Jurkat, Clone E6-1 (cell line): ENCODE measurements at regions not wholly inside any gene's neighbourhood (a gene's known extent, or its start where the extent isn't known, plus 50 kb on each side); places are given as distances from the start of the nearest gene placed in this dataset.
A peak's percentile ranks its signal among the peaks of the same experiment; 100 is the strongest.
"Not testable (repeated sequence)": the region's sequence is repeated elsewhere in the genome, so short reads cannot be mapped to it uniquely, and the experiment has no call there.

ENCODE experiments used
- DNase-seq: peaks from one replicate; pipeline ENCODE4 v3.0.0-alpha.2; 2011; ENCODE audit warnings: low read depth, low spot score
- H3K4me3 ChIP-seq: 2 replicates; pipeline ENCODE4 v1.5.1; 2011; ENCODE audit warnings: mild to moderate bottlenecking, low read length, control low read depth, moderate library complexity

DNA sequence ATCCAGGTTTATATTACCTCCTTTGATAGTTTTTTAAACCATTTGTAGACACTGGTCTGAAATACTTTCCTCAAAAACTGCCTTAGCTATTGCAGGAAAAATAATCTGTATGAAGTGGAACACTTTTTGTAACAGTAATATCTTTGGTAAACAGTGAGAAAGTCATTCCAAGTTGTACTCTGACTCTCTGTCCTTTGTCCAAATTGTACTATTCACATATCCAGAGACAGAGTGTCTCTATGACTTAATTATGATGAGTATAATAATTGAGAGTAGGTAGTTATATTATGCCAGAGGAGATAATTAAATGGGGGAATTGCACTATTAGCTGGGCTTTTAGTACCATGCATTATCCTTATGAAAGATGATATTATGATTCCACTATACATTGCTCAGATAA is 112.6 kb upstream of the LCORL start:
- H3K4me3 ChIP-seq = no peak overlapping the region
- no peak for DNase-seq

GRCh38 chr4:18130256-18130655 is 108.7 kb upstream of the LCORL start:
- DNase-seq = no peak

DNA sequence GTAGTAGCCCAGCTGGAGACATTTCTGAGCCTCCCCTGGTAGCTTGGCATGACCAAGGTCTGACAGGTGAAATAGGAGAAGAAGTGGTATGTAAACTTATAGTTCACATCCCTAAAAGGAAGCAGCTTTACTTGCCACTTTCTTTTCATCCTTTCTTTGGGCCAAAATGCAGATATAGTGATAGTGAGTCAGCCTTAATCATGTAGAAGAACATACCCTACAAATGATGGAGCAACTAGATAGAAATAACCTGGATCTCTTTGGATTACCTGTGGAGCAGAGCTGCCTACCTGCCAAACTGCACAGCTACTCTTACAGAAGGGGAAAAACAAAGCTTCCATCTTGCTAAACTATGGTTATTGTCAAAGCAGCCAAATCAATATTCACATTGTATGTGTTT is 106.7 kb upstream of the LCORL start:
- no peak for DNase-seq
- H3K4me3 ChIP-seq = no peak overlapping the region

More at GRCh38 chr4:18130256-18130655, 108.7 kb upstream of the LCORL start:
- no peak overlapping the region for H3K4me3 ChIP-seq

DNA sequence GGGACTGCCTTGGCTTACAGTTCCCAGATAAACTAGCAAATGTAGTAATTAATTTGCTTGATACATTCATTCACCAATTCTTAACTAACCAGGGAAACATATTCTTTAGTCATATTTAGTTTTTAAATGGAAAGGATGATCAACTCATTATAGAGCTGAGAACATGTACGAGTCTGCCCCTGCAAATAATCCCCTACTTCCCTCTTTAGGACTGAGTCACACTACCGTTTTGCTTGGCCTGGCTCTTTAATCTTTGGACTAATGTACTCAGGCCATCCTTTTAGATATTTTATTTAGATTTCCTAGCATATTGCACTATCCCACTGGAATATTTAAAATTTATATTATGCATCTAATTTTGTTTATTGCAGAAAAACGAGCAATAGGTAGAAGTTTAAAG is 105.5 kb upstream of the LCORL start:
- DNase-seq = no peak
- no peak overlapping the region for H3K4me3 ChIP-seq

GRCh38 chr4:18113710-18114331 is 92.3 kb upstream of the LCORL start:
- no peak for DNase-seq
- no peak overlapping the region for H3K4me3 ChIP-seq

DNA sequence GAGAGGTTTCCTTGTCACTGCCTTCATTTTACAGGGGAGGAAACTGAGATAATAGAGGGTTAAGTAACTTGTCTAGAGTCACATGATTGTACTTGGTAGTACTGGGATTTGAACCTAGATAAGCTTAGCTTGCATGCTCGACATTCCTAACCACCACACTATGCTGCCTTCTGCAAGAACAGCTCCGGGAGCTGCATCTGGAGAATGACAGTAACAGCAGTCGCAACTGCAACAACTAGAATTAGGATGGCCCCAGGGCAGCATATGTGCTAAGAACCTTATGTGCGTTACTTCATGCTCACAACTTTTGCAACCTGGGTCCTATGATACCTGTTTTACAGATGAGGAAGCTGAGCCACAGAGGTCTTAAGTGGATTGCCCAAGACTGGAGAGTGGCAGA is 89.5 kb upstream of the LCORL start:
- DNase-seq = no peak
- no peak overlapping the region for H3K4me3 ChIP-seq

DNA sequence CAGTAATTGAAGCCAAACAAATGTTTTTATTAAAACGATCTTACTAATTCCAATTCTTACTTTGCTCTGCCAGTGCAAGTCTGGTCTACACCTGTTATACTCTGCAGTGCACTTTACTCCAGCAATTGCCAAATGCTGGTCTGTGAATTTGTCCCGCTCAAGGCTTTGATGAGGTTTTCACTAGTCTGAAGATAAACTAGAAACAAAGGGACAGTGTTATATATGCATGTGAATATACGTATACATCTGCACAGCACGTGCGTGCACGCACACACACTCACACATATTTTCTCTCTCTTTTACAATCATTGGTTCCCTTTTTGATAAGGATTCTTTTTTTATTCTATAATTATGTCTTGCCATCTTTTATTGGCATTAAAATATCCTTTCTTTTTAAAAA is 88.5 kb upstream of the LCORL start:
- no peak overlapping the region for H3K4me3 ChIP-seq
- no peak for DNase-seq

DNA sequence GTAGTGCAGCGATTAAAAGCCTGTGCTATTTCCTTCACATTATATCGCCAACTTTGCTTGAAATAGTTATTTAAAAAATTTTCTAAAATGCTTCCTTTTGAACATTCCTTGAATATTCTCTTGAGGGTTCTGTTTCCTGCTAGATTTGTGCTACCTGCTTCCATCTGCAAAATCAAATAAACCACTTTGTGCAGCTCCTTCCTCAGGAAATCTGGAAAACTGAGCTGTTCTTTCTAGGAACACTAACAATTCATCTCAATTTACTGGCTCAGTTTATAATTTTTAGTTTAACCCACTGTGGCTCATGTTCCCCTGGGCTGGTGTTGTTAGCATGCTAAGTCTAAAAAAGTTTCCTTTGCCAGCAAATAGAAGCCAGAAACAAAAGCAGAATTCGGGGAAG is 88.1 kb upstream of the LCORL start:
- no peak for DNase-seq
- no peak overlapping the region for H3K4me3 ChIP-seq

DNA sequence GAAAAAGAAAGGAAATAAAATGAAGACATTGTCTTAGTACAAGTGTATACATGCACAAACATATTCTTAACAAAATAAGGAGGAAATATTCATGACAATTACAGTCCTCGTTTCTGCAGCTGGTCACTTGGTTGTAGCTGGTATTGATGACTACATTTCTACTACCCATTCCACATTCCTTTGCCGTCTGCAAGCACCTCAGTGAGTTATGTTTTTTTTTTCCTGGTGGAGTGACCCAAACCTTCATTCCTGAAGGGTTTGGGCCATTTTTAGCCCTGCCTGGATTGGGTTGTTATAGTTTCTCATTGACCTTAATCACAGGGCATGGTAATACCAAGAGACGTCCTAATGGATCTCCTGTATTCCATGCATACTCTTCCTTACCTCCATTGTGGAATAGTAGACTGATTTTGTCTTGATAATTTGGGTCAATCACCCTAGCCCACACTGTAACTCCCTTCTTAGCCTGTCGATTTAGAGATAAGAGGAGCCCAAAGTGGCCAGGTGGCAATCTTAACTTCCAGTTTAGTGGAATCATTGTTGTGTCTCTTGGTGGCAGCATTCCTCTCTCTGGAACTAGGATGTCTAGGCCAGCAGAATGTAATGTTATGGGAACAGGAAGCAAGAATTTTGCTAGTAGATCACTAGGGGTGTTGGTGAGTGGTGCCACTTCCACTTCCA is 86.4 kb upstream of the LCORL start:
- not testable (repeated sequence) for H3K4me3 ChIP-seq, DNase-seq

- no peak overlapping the region for H3K4me3 ChIP-seq
- no peak for DNase-seq
Observed at GRCh38 chr4:18106620-18107019, 85.1 kb upstream of the LCORL start.

DNA sequence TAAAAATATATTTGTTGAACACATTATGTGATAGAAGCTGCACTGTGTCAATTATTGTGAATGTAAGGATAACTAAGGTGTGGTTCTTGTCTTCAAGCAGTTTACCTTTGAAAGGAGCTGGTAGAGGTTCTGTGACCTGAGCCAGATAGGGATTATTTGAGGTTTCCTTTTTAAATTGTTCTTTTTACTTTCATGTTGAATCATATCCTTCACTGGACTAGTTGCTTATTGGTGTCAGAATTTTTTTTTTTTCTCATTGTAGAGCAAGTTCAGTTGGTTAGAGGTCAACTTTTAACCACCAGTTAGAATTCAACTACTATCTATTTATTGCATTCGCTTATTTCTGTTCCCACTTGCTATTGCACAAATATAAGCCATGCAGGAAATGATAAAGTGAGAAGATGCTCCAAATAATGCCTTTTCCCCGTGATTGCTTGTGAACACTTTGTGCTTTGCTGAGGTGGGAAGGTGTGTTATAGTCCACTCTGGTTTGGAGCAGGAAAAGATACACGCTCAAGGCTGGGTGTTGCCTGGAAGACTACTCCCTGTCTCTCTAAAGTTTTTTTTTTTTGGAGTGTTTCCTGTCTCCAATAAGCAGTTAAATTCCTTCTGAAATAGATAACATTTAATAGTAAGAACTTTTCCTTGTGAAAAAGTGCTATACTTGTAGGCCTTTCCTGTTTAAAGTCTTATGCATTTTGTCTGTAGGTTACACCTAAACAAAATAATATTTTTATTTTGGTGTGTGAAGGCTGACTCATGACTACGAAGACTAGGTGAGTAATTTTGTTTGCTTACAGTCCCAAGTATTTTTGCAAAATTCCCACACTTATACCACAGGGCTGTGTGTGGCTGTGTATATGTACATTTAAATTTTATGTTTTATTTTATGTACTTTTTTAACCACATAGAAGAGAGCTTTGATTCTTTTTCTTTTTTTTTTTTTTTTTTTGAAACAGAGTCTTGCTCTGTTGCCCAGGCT is 83.8 kb upstream of the LCORL start:
- H3K4me3 ChIP-seq = no peak overlapping the region
- no peak for DNase-seq

DNA sequence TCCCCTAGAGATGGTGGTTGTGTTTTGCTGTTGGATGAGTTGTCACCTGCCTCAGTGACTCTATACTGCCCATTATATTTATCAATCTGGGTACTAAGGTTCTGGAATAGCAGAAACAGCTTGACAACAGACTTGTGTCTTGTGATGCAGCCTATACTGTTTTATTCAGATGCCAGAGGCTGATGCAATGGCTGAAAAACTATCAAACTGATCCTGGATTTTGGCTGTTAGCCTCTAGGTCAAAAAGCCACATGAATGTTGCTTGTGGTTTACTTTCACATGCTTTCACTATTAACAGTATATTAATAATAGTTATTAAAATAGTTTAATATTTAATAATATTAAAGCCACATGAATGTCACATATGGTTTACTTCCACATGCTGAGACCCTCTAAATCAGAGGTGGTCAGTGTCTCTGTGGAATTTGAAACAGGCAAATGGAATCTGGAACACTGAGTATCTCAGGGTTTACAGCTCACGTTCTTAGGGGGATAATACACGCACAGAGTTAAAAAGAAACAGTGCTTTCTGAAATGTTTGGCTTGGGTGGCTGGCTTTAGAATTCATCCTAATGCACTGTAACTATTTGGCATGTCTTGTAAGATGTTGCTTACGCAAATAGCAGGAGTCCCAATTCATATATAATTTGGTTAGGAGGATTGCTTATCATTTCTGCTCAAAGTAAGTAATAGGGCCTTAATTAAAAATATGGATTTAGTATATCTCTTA is 82.5 kb upstream of the LCORL start:
- H3K4me3 ChIP-seq = no peak overlapping the region
- no peak for DNase-seq

DNA sequence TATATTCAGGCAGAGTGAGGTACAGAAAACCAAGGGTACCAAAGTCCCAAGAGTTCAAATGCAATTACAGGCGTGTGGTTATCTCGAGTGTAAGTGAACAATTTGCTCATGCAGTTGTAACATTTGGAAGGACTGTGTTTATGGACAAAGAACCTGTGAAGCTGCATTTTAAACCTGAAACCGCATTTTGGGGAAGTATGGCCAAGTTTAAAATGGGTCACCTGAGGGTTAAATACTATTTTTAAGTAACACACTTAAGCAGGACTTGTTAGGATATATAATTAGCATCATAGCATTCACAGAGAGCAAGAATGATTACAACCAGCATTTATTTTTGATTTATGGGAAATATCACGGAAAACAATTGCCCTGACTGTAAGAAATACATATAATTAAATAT is 79.1 kb upstream of the LCORL start:
- no peak for DNase-seq
- no peak overlapping the region for H3K4me3 ChIP-seq

- not testable (repeated sequence) for DNase-seq, H3K4me3 ChIP-seq
Observed at GRCh38 chr4:18090447-18090846, 68.9 kb upstream of the LCORL start.

- no peak overlapping the region for H3K4me3 ChIP-seq
- DNase-seq = no peak
Observed at GRCh38 chr4:18082236-18082635, 60.7 kb upstream of the LCORL start.

DNA sequence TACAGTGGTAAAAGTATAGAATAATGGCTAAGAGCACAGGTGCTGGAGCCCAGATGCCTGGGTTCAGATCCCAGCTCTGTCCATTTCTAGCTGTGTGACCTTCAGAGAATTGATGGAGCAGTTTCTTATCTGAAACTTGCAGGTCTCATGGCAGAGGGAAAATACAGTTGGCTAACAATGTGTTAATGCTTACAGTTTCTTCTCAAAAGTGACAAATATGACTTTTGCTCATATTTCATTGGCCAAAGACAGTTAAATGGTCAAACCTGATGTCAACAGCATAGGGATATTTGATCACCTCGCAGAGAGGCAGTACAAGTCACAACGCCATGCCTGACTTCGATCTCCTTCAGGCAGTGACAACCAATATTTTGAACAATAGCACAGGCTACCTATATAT is 60.2 kb upstream of the LCORL start:
- H3K4me3 ChIP-seq = no peak overlapping the region
- DNase-seq = no peak

- H3K4me3 ChIP-seq = no peak overlapping the region
- DNase-seq = no peak
Observed at GRCh38 chr4:18077808-18078207, 56.3 kb upstream of the LCORL start.

GRCh38 chr4:18075823-18076433 is 54.4 kb upstream of the LCORL start:
- H3K4me3 ChIP-seq = no peak overlapping the region
- peak; percentile 64 for DNase-seq

- DNase-seq = no peak
- H3K4me3 ChIP-seq = no peak overlapping the region
Observed at GRCh38 chr4:18071894-18072293, 50.3 kb upstream of the LCORL start.
